GM19238 (cell line): ENCODE measurements at regions not wholly inside any gene's neighbourhood (a gene's known extent, or its start where the extent isn't known, plus 50 kb on each side); places are given as distances from the start of the nearest gene placed in this dataset.

Source experiments
- DNase-seq: peaks from one replicate; pipeline ENCODE4 v3.0.0; 2011; ENCODE audit warnings: low spot score; ENCODE audit not compliant: insufficient read length

GRCh38 chr4:35700663-35701062 lies 543.7 kb downstream of the ARAP2 start:
- no peak for DNase-seq

- no peak for DNase-seq
Observed at GRCh38 chr4:35709080-35709479, 535.2 kb downstream of the ARAP2 start.

- DNase-seq = no peak
Observed at GRCh38 chr4:35710343-35710742, 534.0 kb downstream of the ARAP2 start.

GRCh38 chr4:35711127-35711526 lies 533.2 kb downstream of the ARAP2 start:
- no peak for DNase-seq

GRCh38 chr4:35723973-35724372 lies 520.3 kb downstream of the ARAP2 start:
- DNase-seq = no peak

- DNase-seq = no peak
Observed at GRCh38 chr4:35725131-35725530, 519.2 kb downstream of the ARAP2 start.

GRCh38 chr4:35730414-35730813 lies 513.9 kb downstream of the ARAP2 start:
- no peak for DNase-seq

- DNase-seq = no peak
Observed at GRCh38 chr4:35734381-35735098, 509.8 kb downstream of the ARAP2 start.

GRCh38 chr4:35739308-35739707 lies 505.0 kb downstream of the ARAP2 start:
- no peak for DNase-seq

- no peak for DNase-seq
Observed at GRCh38 chr4:35754047-35754446, 490.3 kb downstream of the ARAP2 start.

- DNase-seq = no peak
Observed at GRCh38 chr4:35757836-35758235, 486.5 kb downstream of the ARAP2 start.

GRCh38 chr4:35760807-35761206 lies 483.5 kb downstream of the ARAP2 start:
- no peak for DNase-seq

- DNase-seq = no peak
Observed at GRCh38 chr4:35771571-35771970, 472.7 kb downstream of the ARAP2 start.

- no peak for DNase-seq
Observed at GRCh38 chr4:35772291-35772690, 472.0 kb downstream of the ARAP2 start.

- no peak for DNase-seq
Observed at GRCh38 chr4:35789899-35790574, 454.3 kb downstream of the ARAP2 start.

GRCh38 chr4:35793045-35793722 lies 451.1 kb downstream of the ARAP2 start:
- no peak for DNase-seq

- no peak for DNase-seq
Observed at GRCh38 chr4:35793766-35794165, 450.5 kb downstream of the ARAP2 start.

GRCh38 chr4:35800669-35801068 lies 443.6 kb downstream of the ARAP2 start:
- no peak for DNase-seq

- DNase-seq = no peak
Observed at GRCh38 chr4:35802644-35803043, 441.7 kb downstream of the ARAP2 start.

GRCh38 chr4:35818520-35818919 lies 425.8 kb downstream of the ARAP2 start:
- DNase-seq = no peak

GRCh38 chr4:35820003-35820402 lies 424.3 kb downstream of the ARAP2 start:
- DNase-seq = no peak

- DNase-seq = no peak
Observed at GRCh38 chr4:35824231-35824630, 420.1 kb downstream of the ARAP2 start.

GRCh38 chr4:35835893-35836292 lies 408.4 kb downstream of the ARAP2 start:
- no peak for DNase-seq
